AG09309 (cell line): ENCODE measurements at regions not wholly inside any gene's neighbourhood (a gene's known extent, or its start where the extent isn't known, plus 50 kb on each side); places are given as distances from the start of the nearest gene placed in this dataset.

Experiments used
- DNase-seq: peaks from one replicate; pipeline ENCODE4 v3.0.0-alpha.2; 2010; ENCODE audit warnings: low read depth
- H3K4me3 ChIP-seq: 2 replicates; pipeline ENCODE4 v1.5.1; 2011; ENCODE audit warnings: mild to moderate bottlenecking, low read depth, low read length, moderate library complexity; ENCODE audit not compliant: control insufficient read depth
- CTCF ChIP-seq: IDR thresholded peaks from 2 replicates; pipeline ENCODE4 v1.5.1; 2011; ENCODE audit warnings: mild to moderate bottlenecking, low read depth, low read length, inconsistent platforms; ENCODE audit not compliant: insufficient read depth, control insufficient read depth; ENCODE audit errors: missing control alignments

- TF ChIP-seq CTCF, result peak; percentile 35
- no peak overlapping the region for H3K4me3 ChIP-seq
- no peak for DNase-seq
Measured at GRCh38 chr13:82758044-82758443, 1124.2 kb downstream of the SLITRK1 start.

GRCh38 chr13:82751206-82751605, 1131.1 kb downstream of the SLITRK1 start:
- no peak overlapping the region for H3K4me3 ChIP-seq
- no peak for TF ChIP-seq CTCF
- DNase-seq, result no peak

GRCh38 chr13:82749551-82749950, 1132.7 kb downstream of the SLITRK1 start:
- no peak for TF ChIP-seq CTCF
- H3K4me3 ChIP-seq, result no peak overlapping the region
- no peak for DNase-seq

GRCh38 chr13:82747958-82748357, 1134.3 kb downstream of the SLITRK1 start:
- DNase-seq, result peak; percentile 48

GRCh38 chr13:82747291-82747690, 1135.0 kb downstream of the SLITRK1 start:
- no peak for DNase-seq
- TF ChIP-seq CTCF, result no peak
- no peak overlapping the region for H3K4me3 ChIP-seq

More at GRCh38 chr13:82747958-82748357, 1134.3 kb downstream of the SLITRK1 start:
- no peak overlapping the region for H3K4me3 ChIP-seq
- TF ChIP-seq CTCF, result no peak

- no peak for DNase-seq
- H3K4me3 ChIP-seq, result no peak overlapping the region
- TF ChIP-seq CTCF, result no peak
Measured at GRCh38 chr13:82740442-82740841, 1141.8 kb downstream of the SLITRK1 start.

DNA sequence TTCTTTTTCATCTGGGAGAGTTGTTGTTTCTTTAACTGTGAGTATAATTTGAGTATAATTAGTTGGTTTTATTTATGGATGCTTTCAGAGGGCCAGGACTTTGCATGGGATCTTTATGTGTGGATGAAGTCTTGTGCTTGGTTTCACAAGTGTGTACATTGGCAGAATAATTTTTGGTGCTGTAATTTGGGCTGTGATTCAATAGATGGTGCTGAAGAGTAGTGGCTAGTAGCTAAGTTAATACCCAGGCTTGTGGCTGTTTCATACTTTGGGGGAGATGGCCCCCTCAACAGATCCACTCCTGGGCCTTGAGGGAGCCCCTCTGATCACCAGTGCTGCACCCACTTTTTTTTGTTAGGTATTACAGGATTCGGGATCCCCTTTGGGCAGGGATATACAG, 1142.4 kb downstream of the SLITRK1 start:
- no peak for DNase-seq

More for the DNA sequence above, 1142.4 kb downstream of the SLITRK1 start:
- peak; percentile 47 for TF ChIP-seq CTCF
- no peak overlapping the region for H3K4me3 ChIP-seq
